HG03342 (cell line): ENCODE measurements at regions not wholly inside any gene's neighbourhood (a gene's known extent, or its start where the extent isn't known, plus 50 kb on each side); places are given as distances from the start of the nearest gene placed in this dataset.

Experiments
- ATAC-seq: cut with Tn5 transposase; IDR thresholded peaks from one replicate; pipeline ENCODE4 v1.9.1; 2021; ENCODE audit warnings: mild to moderate bottlenecking, moderate library complexity; ENCODE audit not compliant: unreplicated experiment

- ATAC-seq, result no peak
These were observed 394.8 kb downstream of the NR2F1-AS1 start for GRCh38 chr5:93186076-93186682.

DNA sequence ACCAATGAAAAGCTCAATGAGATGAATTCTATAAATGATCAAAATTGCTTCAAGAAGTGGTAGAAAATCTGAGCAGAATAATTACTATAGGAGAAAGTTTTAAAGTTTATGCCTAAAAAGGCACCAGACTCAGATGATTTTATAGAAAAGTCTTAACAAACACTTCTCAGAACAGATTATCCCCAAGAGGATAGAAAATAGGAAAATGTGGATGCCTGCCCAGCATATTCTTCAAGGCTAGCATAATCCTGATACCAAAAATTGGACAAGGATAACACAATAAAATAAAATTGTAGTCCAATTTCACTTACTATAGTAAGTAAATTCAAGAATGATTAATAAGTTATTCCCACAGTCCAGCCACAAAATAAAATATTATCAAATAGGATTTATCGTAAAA is 397.0 kb downstream of the NR2F1-AS1 start:
- no peak for ATAC-seq

DNA sequence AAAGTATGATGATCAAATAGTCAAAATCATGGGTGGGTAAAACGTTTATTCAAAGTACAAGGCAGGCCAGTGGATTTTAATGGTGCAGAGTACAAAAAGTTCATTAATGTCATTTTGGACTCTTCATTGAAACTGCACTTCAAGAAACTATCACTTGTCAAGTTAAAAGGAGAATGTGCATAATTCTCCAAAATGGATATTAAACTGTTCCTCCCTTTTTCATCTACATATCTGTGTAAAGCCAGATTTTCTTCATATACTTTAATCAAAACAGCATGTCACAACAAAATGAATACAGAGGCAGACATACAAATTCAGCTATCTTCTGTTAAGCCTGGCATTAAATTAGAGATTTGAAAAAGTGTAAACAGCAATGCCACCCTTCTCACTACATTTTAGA is 401.6 kb downstream of the NR2F1-AS1 start:
- no peak for ATAC-seq

GRCh38 chr5:93174930-93175329 is 406.1 kb downstream of the NR2F1-AS1 start:
- no peak for ATAC-seq

- ATAC-seq, result no peak
These were observed 415.5 kb downstream of the NR2F1-AS1 start for GRCh38 chr5:93165559-93165958.

DNA sequence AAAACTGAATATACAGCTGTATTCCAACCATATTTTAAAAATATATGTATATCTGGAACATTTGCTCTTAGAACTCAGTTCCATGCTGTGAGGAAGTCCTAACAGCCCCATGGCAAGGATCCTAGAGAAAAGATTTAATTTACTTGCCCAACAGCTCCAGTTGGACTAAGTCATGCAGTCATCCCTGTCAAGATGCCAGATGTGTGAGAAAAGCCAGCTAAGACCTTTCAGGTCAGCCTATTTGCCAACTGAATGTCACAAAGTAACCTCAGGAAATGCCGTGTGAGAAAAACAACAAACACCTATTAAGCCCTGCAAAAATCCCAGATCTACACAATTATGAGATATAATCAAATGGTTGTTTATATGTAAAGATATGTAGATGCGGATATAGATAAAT is 416.3 kb downstream of the NR2F1-AS1 start:
- ATAC-seq, result no peak

DNA sequence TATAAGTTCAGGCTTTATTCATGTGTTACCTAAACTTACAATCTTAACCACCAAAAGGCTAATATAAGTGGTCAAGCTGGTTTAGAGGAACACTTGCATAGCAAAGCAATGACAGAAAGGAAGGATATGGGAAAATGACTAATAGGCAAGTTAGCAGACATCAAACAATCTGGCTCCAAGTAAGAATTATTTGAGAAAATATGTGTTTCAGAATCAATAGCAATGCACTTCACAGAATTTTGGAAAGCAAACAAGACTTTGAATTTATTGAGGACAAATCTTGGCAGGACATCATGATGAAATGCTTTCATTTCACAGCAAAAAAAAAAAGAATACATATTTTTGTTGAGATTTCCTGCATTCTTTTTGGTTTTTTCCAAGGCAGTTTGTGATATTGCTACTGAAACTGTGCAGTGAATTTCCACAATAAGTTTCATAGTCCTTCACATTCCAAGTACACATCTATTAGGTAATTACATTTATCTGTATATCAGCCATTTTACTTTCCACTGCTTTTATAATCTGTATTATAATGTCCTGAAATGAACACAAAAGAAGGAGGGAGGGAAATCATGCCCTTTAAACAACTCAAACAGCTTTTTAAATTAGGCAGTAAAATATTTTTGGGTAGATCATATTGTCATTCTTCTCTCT is 417.9 kb downstream of the NR2F1-AS1 start:
- no peak for ATAC-seq

DNA sequence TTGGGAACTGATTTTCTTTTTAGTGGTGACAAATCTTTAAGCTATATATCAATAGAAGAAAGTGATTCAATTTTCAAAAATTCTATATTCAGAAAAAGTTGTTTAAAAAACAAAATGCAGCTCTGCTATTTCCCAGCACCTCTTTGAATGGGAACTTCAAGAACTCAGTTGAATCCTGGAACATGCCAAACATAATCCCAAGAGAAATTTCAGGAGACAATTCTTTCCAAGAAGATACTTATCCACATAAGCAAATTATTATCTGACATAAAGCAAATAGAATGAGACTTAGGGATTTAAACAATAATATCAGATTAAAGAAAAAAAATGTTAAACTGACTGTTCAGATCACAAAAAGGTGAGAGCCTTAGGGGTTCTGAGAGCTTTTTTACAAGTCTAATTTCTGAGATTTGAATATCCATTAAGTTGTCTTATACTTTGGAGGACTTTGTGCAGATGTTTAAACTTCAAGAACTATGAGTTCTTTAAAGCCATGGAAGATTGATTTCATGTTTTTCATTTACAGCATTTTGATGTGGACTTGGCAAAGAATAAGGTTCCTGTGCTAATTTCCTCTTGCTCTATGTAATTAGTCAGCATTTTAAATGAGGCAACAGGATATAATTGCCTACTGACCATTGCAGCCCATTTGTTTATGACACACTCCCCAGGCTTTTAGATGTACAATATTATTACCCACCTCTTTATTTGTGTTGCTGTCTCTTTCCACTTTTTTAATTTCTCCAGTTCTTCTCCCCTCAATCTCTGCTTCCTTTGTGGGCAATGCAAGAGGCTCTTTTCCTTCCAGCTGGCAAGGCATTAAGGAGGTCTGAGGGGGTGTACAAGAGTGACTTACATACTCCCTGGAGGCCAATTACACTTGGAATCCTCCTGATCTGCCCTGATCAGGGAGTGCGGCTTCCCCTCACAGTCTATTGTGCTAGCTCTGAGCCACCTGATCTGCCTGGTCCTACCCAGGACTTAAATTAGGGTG is 419.1 kb downstream of the NR2F1-AS1 start:
- ATAC-seq, result no peak

- ATAC-seq, result no peak
These were observed 422.2 kb downstream of the NR2F1-AS1 start for GRCh38 chr5:93158841-93159240.

- no peak for ATAC-seq
These were observed 424.5 kb downstream of the NR2F1-AS1 start for GRCh38 chr5:93156566-93156965.

- no peak for ATAC-seq
These were observed 426.5 kb downstream of the NR2F1-AS1 start for GRCh38 chr5:93154535-93154934.

DNA sequence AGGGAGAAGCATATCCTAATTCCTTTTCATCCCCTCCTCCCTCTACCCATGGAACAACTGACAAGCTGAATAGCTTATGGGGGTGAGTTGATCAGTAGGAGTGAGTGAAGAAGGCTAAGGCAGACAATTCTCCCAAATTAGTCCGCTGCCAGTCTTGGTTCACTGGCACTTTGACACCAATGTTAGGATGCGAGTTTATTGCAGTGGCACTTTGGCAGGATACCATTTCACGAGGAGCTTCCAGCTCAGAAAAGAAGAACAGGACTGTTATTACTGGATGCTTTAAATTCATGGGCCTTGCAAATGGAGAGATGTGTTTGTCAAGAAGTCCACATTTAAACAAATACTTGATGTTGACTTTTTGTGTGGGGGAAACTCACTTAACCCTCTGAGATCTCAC is 427.6 kb downstream of the NR2F1-AS1 start:
- no peak for ATAC-seq

- no peak for ATAC-seq
These were observed 429.1 kb downstream of the NR2F1-AS1 start for GRCh38 chr5:93151896-93152295.

DNA sequence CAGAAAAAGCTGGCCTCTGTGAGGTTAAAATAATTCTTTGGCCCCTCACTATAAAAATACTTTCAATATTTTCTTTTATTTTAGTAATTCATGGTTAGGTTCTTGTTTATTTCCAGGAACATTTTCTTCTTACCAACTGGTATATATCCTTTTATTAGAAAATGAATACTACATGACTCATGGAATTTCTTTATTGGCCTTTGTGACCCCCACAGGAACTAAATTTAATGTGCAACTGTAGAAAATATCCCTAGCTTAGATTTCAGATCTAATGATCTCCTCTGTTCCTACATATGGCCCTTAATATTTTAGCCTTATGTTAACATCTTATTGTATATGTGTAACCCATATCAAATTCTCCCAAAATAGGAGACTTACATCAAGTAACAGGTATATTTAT is 429.9 kb downstream of the NR2F1-AS1 start:
- no peak for ATAC-seq

DNA sequence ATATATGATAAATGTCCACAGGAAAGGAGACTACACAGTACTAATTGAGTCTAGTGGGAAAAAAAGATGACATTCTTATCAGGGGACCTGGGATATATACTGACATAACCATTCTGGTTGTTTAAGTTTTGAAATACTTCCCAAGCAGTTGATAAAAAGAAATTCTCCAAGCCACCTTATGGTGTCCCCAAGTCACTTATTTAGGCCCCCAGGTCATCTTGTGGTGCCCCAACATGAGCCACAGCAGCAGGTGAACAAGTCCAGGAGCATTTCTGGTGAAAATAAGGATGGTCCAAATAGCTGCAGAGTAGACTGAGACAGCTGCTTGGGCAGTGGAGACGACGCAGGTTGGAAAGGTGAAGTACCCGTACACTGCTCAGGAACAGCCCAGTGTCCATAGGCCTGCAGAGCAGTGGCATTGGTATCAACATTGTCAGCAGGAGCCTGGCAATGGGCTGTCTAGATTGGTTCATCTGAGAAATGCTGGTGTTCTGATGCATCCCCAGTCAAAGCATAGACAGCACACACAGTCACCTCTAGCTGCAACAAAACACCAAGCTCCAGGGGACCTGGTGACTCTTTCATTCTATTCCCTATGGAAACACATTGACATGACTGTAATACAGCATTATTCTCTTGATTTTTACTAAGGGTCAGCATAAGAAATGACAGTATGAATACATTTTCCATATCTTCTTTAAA is 430.6 kb downstream of the NR2F1-AS1 start:
- ATAC-seq, result no peak

DNA sequence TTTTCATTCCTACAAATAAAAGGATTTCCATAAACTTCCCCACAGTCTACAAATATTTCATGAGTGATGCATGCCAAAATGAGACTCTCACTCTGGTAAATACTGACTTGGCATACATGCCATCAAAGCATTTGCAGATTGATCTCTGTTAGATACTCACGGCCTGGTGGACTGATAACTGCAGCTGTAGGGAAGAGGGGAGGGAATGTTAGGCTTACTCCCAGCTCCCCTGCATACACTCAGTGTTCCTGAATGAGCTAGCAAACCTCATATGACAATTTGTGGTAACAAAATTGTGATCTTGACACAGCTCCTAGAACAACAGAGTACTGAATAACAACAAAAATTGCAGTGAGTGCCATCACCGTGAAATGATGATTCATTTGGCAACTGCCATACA is 435.3 kb downstream of the NR2F1-AS1 start:
- ATAC-seq, result no peak

DNA sequence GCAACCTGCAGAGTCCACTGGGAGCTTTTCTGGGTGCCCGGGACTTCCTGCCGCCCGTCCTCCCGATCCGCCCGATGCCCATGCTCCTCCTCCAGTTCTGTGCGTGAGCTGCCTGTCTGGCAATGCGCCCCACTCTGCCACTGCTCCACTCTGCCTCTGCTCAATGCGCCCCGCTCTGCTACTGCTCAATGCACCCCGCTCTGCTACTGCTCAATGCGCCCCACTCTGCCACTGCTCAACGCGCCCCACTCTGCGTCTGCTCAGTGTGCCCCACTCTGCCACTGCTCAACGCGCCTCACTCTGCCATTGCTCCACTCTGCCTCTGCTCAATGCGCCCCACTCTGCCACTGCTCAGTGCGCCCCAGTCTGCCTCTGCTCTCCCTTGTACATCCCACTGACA is 436.0 kb downstream of the NR2F1-AS1 start:
- no peak for ATAC-seq

- no peak for ATAC-seq
These were observed 439.1 kb downstream of the NR2F1-AS1 start for GRCh38 chr5:93141969-93142368.

DNA sequence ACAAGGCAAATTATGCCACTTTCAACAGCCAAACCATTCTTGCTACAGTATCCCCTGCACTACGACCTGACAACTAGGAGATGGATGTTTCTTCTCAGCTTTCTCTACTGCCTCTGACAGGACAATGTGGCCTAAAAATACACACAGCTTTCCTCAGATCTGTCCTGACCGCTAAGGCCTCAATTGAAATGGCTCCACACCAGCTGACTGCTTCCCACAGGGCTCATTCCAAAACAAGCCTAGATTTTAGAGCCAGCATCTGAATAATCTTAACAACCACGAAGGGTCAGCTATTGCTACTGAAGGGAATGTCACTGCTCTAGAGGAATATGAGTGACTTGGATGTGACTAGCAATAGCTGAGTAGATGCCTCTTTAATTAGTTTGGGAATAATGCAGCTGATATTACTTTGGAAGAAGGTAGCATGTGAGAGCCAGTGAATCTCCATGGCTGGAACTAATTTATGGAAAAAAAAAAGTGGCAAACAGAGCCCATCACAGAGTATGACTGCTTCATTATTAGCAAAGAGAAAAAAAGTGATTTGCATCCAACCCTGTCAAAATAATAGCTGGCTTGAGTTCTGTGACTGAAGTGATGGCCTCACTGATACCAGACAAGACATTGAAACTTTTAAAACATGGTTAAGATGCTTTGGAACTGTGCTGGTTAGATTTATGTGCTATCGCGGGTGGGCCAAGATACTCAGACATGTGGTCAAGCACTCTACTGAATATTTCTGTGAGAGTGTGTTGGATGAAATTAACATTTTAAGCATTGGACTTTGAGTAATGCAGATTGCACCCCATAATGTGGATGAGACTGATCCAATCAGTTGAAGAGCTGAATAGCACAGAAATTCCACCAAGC is 450.2 kb downstream of the NR2F1-AS1 start:
- no peak for ATAC-seq

GRCh38 chr5:93126634-93127033 is 454.4 kb downstream of the NR2F1-AS1 start:
- ATAC-seq, result no peak
